Kidney capillary endothelial cell (primary cell): ENCODE measurements at regions not wholly inside any gene's neighbourhood (a gene's known extent, or its start where the extent isn't known, plus 50 kb on each side); places are given as distances from the start of the nearest gene placed in this dataset.

Source experiments
- DNase-seq: peaks from one replicate; pipeline ENCODE4 v3.0.0-alpha.2; 2018; ENCODE audit warnings: low spot score

DNA sequence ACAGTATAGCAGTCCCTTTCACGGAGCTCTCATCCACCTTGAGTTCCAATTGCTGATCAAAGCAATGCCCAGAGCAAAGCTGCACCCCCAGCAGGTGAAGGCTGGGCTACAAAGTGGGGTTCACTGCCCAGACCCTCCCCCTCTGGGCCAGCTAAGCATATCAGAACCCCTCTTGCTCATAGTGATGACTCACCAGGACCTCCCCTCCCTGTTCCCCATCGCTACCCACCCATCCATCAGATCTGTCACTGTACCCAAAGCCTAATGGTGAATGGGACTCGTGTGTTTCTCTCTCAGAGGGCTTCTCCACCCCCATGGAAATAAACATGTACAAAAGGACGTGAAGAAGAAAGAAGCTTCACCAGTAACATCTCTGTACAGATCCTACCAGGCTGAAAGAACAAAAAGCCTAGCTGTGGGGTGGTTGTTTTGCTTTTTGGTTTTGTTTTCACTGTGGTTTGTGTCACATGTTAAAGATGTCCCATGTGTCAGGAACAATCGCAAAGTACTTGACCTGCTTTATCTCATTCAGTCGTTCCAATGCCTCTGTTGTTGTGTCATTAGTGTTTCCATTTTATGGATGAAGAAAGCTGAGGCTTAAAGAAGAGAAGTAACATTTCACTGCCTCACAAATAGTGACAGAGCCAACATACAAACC is 518.5 kb downstream of the CD83 start:
- DNase-seq, result no peak

GRCh38 chr6:14638435-14638905 is 520.9 kb downstream of the CD83 start:
- DNase-seq, result no peak

- peak; percentile 80 for DNase-seq
Observed at GRCh38 chr6:14638906-14639761, 521.6 kb downstream of the CD83 start.

DNA sequence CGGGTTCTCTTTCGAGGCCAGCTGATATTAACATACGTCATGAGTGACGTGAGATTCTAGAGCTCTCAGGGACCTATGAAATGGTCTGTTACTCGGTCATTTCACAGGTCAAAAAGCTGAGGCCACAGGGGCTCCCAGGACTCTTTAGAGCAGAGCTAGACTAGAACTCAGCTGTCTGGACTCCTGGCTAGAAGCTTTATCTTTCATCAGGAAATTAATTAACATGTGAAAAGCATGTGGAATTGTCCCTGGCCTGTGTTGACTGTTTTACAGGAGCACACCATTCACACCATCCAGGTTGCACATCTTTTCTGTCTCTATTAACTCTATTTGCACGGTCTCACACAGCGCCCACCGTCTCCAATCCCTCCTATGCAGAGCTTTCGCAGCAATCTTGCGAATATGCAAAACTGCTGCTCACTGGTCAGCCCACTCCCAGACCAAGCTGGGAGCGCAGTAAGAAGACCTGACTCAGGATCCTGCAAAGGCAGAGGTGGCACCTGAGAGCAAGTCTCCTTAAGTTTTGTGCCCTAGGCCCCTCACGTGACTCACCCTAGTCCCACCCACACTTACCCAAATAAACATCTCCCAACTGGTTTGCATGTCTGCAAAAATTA is 522.5 kb downstream of the CD83 start:
- no peak for DNase-seq

- DNase-seq, result no peak
Observed at GRCh38 chr6:14640631-14641030, 523.1 kb downstream of the CD83 start.

DNA sequence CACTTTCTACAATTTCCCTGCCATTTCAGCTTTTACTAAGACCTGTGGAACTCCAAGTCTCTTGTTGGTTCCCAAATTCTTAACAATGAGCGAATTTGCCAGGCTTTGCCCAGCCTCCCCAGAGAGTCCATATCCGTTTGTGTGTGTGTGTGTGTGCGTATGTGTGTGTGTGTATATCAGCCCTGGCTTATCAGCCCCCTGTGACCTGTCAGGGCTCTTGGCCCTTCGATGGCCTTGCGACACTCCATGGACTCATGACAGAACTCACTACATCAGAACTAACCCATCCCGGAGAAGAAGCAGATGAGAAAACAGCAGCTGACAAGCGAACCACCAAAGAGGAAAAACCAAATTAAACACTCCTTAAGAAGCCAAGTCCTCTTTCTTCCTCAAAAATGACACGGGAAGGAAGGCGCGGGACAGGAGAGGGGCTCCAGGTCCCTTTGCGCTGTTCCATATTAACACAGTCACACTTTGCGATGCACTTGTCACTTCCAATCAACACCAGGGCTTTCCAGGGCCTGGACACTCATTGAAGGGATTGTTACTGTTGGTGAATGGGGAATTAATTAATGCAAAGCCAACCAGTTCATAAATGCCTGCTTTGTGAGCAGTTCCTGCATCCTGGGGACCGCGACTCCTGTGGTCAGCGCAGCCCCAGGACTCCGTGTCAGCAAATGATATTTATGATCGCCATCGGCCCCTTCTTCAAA is 524.0 kb downstream of the CD83 start:
- no peak for DNase-seq

DNA sequence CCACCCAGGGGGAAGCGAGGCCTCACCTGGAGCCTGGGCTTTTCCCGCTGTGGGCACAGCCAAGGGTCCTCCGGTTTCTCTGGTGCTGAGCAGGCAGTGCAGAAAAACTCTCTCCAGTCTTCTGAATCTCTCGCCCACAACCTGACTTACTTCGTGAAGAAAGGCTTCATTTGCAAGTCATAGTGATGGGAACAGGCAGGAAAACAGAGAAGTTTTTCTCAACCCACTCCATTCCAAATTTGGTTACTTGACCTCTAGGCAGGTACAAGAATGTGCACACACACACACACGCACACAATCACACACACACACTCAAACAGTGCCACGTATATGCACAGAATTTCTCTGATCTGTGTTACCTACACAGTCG is 524.5 kb downstream of the CD83 start:
- DNase-seq, result no peak

DNA sequence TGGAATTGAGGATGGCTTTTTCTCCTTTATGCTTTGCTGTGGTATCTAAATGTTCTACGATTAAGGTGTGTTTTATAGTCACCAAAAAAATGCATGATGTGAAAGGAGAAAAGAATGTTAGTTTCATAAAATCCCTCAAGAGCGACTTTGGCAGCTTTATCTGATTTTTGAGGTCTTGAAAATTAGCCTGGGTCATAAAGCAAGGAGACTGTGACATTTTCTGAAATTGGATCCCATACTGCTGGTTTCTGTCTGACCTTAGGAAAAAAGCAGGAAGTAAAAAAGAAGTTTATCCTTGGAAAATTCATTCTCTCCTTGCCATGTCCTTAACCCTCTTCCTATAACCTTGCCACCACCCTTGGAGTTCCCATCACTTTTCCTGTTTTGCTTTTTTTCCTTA is 525.3 kb downstream of the CD83 start:
- DNase-seq, result no peak

GRCh38 chr6:14644381-14644780 is 526.8 kb downstream of the CD83 start:
- DNase-seq, result no peak

DNA sequence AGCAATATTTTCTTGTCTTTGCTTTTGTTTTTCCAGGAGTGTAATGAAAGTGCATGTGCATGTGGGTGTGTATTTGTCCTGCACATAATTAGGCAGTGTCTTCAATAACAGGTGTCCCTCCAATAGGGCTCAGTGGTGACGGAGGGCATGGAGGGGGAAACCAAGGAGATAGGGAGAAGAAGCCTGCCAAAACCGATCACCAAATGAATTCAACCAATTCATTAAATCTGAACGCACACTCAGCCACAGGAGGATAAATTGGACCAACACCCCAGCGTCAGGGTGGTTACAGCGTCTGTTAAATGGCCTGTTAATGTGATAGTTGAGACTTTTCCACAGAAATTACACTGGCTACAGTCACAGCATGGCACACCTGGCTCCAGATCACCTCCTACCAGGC is 527.6 kb downstream of the CD83 start:
- DNase-seq, result no peak

DNA sequence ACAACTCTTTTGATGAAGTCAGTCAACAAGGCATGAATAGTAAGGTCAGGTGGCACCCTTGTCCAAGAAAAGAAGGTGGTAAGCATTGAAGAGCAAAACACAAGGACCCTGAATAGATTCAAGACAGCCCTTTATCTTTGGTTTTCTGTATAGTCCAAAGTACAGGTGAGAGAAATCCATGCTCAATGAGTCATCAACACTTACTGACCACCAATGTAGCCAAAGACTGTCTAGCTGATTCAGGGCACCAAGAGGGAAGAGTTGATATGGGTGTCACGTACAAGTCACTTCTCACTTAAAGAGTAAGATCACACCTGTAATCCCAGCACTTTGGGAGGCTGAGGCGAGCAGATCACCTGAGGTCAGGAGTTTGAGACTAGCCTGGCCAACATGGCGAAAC is 528.3 kb downstream of the CD83 start:
- no peak for DNase-seq

DNA sequence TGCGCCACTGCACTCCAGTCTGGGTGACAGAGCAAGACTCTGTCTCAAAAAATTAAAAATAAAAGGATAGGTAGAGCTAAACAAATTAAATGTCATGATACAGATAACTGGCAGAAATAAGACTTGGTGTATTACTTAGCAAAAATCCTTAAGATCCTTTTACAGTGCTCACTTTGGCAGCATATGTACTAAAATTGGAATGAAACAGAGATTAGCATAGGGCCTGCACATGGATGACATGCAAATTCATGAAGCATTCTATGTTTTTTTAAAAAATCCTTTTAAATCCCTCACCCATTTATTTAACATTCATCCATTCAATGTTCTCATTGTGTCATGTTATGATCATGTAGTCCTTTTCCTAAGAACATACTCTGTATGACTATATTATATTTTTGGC is 528.8 kb downstream of the CD83 start:
- no peak for DNase-seq

DNA sequence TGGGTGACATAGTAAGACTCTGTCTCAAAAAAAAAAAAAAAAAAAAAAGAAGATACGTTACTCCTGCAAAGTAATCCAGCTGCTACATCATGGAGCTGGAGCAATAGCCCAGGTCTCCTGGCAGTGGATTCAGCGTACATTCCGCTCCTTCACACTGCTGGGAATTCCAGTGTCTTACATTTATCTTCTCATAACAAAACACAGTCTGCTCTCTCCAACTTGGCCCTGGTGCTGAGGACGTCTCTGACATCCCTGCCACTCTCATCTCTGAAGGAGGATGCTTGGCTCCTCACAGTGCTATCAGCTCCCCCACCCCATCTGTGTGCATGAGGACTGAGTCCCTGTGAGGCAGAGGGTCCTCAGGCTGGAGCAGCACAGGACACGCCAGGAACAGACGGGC is 529.8 kb downstream of the CD83 start:
- no peak for DNase-seq

GRCh38 chr6:14652536-14652935 is 535.0 kb downstream of the CD83 start:
- no peak for DNase-seq

- DNase-seq, result no peak
Observed at GRCh38 chr6:14655201-14656061, 537.9 kb downstream of the CD83 start.

DNA sequence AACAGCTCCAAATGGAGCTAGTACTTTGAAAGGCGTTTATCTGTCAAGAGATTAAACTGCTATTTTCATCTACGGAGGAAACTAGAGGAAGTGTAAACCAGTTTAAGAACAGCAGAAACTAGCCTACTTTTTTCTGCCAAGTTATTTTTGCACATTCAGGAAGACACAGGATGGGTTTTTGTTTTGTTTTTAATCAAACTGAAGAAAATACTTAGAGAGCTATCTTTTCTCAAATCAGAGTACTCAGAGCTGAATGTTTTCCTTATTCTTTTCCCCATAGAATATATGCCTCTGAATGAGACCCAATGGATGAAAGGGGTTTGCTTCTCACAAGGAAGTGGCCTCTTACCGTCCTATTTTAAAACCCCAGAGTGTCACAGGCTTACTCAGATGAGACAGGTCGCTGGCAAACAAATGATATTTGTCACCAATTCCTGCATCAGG is 538.5 kb downstream of the CD83 start:
- DNase-seq, result no peak

GRCh38 chr6:14656649-14657048 is 539.1 kb downstream of the CD83 start:
- DNase-seq, result no peak

DNA sequence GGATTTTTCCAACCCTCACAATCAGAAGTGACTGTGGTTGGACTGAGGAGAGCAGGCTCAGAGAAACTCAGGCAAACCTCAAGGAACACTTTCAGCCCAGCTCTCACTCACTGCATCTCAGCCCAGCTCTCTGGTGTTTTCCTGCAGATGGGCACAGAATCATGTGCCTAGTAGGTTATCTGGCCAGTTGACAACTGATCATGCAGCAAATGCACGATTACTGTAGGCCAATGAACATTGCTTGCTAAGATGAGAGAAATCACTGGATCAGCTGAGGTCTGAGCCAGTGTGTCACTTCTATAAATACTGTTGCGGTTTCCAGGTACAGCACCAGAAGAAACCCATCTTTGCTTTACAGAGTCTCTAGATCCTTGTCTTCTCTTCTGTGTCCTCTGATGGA is 540.5 kb downstream of the CD83 start:
- DNase-seq, result no peak

- no peak for DNase-seq
Observed at GRCh38 chr6:14658886-14659561, 541.5 kb downstream of the CD83 start.

DNA sequence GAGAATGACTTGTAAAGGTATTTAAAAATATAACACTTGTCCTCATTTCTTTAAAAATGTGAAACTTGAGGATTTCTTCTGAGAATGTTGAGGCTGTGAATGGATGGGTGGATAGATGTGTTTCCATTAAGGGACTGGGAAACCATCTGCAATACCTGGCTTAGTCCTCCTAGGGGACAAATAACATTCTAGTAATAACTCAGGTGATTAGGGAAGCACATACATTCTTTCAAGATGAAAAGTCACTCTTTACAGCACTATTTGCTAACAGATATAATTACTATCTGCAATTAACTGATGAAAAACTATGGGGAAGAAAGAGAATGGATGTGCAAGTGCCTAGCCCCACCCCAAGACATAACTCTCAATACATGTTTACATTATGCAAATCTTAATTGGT is 542.3 kb downstream of the CD83 start:
- no peak for DNase-seq
